NCI-H748 treated with DMSO at 0.1 percent for 48 hours (cell line): ENCODE measurements at regions not wholly inside any gene's neighbourhood (a gene's known extent, or its start where the extent isn't known, plus 50 kb on each side); places are given as distances from the start of the nearest gene placed in this dataset.
"Not testable (repeated sequence)": the region's sequence is repeated elsewhere in the genome, so short reads cannot be mapped to it uniquely, and the experiment has no call there.

Experiments used
- DNase-seq: peaks from one replicate; lab custom pipeline; 2025; lab: John Stamatoyannopoulos, UW

GRCh38 chr10:33067917-33068316, 109.9 kb upstream of the ITGB1 start:
- no peak for DNase-seq

- no peak for DNase-seq
Observed at GRCh38 chr10:33067481-33067880, 109.5 kb upstream of the ITGB1 start.

- DNase-seq = no peak
Observed at GRCh38 chr10:33066558-33067236, 108.7 kb upstream of the ITGB1 start.

GRCh38 chr10:33065111-33065510, 107.1 kb upstream of the ITGB1 start:
- DNase-seq = no peak

GRCh38 chr10:33064706-33065105, 106.7 kb upstream of the ITGB1 start:
- DNase-seq = no peak

GRCh38 chr10:33057620-33058019, 99.6 kb upstream of the ITGB1 start:
- no peak for DNase-seq

GRCh38 chr10:33056828-33057596, 99.0 kb upstream of the ITGB1 start:
- no peak for DNase-seq

- DNase-seq = no peak
Observed at GRCh38 chr10:33055625-33056024, 97.6 kb upstream of the ITGB1 start.

- DNase-seq = no peak
Observed at GRCh38 chr10:33052915-33053810, 95.1 kb upstream of the ITGB1 start.

- no peak for DNase-seq
Observed at GRCh38 chr10:33052263-33052875, 94.3 kb upstream of the ITGB1 start.

GRCh38 chr10:33049963-33050920, 92.2 kb upstream of the ITGB1 start:
- DNase-seq = not testable (repeated sequence)

GRCh38 chr10:33048223-33048622, 90.2 kb upstream of the ITGB1 start:
- no peak for DNase-seq

- no peak for DNase-seq
Observed at GRCh38 chr10:33047655-33048054, 89.6 kb upstream of the ITGB1 start.

GRCh38 chr10:33046792-33047191, 88.8 kb upstream of the ITGB1 start:
- no peak for DNase-seq

- DNase-seq = no peak
Observed at GRCh38 chr10:33045421-33045820, 87.4 kb upstream of the ITGB1 start.

- DNase-seq = no peak
Observed at GRCh38 chr10:33042565-33042964, 84.5 kb upstream of the ITGB1 start.

- no peak for DNase-seq
Observed at GRCh38 chr10:33041783-33042437, 83.9 kb upstream of the ITGB1 start.

GRCh38 chr10:33040436-33040835, 82.4 kb upstream of the ITGB1 start:
- DNase-seq = no peak

- DNase-seq = no peak
Observed at GRCh38 chr10:33039181-33039580, 81.2 kb upstream of the ITGB1 start.

GRCh38 chr10:33038672-33039071, 80.6 kb upstream of the ITGB1 start:
- no peak for DNase-seq
